Prostate gland (tissue), 2 donors: ENCODE measurements at regions not wholly inside any gene's neighbourhood (a gene's known extent, or its start where the extent isn't known, plus 50 kb on each side); places are given as distances from the start of the nearest gene placed in this dataset.

Source experiments
- CTCF ChIP-seq, 4 experiments: fragments of 200-600 bp in 2 of 4; fragments of 450-650 bp in 2 of 4; sonication (generic) in 2 of 4; IDR thresholded peaks; 1 replicate in 3 of 4; 2 replicates in 1 of 4; pipeline ENCODE4 v1.5.1; 2016 to 2019; ENCODE audit warnings: antibody characterized with exemption in 4 of 4, mild to moderate bottlenecking in 2 of 4, moderate library complexity in 2 of 4
- POLR2A ChIP-seq: fragments of 450-650 bp; IDR thresholded peaks from one replicate; pipeline ENCODE4 v1.6.1; 2016; ENCODE audit warnings: antibody characterized with exemption, mild to moderate bottlenecking

GRCh38 chr10:100653957-100654781, 91.2 kb upstream of the PAX2 start:
- TF ChIP-seq CTCF (IDR thresholded peaks at IDR 0.05) (no peak), POLR2A (no peak)
